Central memory CD8-positive, alpha-beta T cell (primary cell): ENCODE measurements at regions not wholly inside any gene's neighbourhood (a gene's known extent, or its start where the extent isn't known, plus 50 kb on each side); places are given as distances from the start of the nearest gene placed in this dataset.

Experiments used
- ATAC-seq: fragments of 150-1000 bp; cut with Tn5 transposase; replicated peaks from 2 replicates; pipeline ENCODE4 v1.10.0; 2022; ENCODE audit warnings: mild to moderate bottlenecking, moderate FRiP score, moderate number of reproducible peaks; ENCODE audit not compliant: poor library complexity, severe bottlenecking; ENCODE audit errors: extremely low read depth
- DNase-seq, 2 donors: peaks; one replicate each; pipeline ENCODE4 v3.0.0; 2021; ENCODE audit warnings: low spot score in 2 of 2
- H3K27ac Mint-ChIP-seq: one replicate; pipeline ENCODE4 v1.8.0; 2022; ENCODE audit warnings: low read depth, mild to moderate bottlenecking, moderate library complexity, mixed read lengths
- H3K27me3 Mint-ChIP-seq: one replicate; pipeline ENCODE4 v1.8.0; 2022; ENCODE audit warnings: mixed read lengths
- H3K36me3 Mint-ChIP-seq: one replicate; pipeline ENCODE4 v1.8.0; 2022; ENCODE audit warnings: mild to moderate bottlenecking, moderate library complexity, mixed read lengths; ENCODE audit not compliant: insufficient read depth
- H3K4me1 Mint-ChIP-seq: one replicate; pipeline ENCODE4 v1.8.0; 2022; ENCODE audit warnings: mixed read lengths
- H3K4me3 Mint-ChIP-seq: one replicate; pipeline ENCODE4 v1.8.0; 2022; ENCODE audit warnings: mild to moderate bottlenecking, moderate library complexity, mixed read lengths
- H3K9me3 Mint-ChIP-seq: one replicate; pipeline ENCODE4 v1.8.0; 2022; ENCODE audit warnings: mixed read lengths

DNA sequence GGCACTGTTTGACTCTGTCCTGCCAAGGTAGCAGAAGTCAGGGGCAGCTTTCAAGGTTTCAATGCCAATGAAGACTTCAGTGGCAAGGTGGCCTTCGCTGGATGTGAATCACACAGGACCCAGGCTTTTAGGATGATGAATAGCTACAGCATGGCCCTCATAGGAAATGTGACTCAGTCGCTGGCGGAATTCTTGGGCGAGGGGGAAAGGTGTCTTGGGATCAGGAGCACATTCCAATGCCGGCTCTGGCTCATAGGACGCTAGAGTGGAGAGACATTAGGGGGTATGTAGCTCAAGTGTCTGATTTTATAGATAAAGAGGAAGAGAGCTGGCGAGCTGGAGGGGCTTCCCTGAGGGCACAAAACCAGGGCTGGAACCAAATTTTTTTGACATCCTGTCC lies 68.6 kb downstream of the SMIM21 start:
- Mint-ChIP-seq H3K9me3 (peaks cover 6% of the 10 kb centered on the region), H3K4me1 (no peaks in the 10 kb centered on the region), H3K4me3 (no peak overlapping the region), H3K27me3 (peaks cover 19% of the 10 kb centered on the region), H3K27ac (no peak overlapping the region), H3K36me3 (no peaks in the 10 kb centered on the region)
- ATAC-seq, result no peak
- no peak for DNase-seq

DNA sequence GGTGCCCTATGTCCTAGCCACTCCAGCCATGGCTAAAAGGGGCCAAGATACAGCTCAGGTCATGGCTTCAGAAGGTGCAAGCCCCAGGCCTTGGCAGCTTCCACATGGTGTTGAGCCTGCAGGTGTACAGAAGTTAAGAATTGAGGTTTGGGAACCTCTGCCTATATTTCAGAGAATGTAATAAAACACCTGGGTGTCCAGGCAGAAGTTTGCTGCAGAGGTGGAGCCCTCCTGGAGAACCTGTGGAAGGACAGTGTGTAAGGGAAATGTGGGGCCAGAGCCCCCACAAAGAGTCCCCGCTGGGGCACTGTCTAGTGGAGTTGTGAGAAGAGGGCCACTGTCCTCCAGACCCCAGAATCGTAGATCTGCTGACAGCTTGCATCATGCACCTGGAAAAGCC lies 74.1 kb downstream of the SMIM21 start:
- no peak for ATAC-seq
- Mint-ChIP-seq H3K36me3 (no peaks in the 10 kb centered on the region), H3K27ac (no peak overlapping the region), H3K9me3 (peaks cover 15% of the 10 kb centered on the region), H3K27me3 (peaks cover 30% of the 10 kb centered on the region), H3K4me3 (no peak overlapping the region), H3K4me1 (no peaks in the 10 kb centered on the region)
- no peak for DNase-seq

DNA sequence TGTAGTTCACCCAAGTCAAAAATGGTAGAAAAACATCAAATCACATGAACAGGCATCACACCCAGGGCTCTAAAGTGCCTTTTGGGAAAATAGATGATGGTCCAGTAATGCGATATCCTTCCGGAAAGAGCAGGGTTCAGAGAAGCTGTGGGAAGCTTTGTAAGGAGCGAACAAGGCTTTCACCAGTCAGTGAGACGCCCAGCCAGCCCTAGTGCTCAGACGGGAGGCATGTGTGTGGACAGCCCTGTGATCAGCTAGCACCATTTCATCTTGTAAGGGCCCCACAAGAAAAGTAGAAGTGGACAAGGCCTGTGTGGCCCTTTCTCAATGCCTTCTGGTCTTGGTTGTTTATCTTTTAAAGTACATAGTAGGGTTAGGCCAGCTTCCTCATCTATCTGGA lies 76.1 kb downstream of the SMIM21 start:
- Mint-ChIP-seq H3K4me1 (no peaks in the 10 kb centered on the region), H3K36me3 (no peaks in the 10 kb centered on the region), H3K27ac (no peak overlapping the region), H3K4me3 (no peak overlapping the region), H3K9me3 (peaks cover 15% of the 10 kb centered on the region), H3K27me3 (peaks cover 42% of the 10 kb centered on the region)
- DNase-seq, result no peak
- ATAC-seq, result no peak

DNA sequence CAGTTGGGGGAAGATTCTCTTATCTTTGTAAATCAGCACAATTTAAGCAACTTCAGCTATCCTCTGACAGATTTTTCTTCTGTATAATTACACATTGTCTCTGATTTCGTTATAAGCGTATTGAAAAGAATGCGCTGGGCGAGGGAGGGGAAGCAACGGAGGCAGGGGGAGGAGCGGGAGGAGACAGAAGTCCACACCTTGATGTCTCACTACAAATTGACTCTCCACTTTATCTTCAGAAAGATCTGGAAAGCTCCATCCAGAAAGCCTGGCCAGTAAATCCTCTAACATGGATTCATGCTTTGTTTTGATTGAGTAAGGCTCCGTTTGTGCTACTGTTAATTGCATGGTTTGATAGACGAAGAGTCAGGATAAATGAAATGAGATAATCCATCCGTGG lies 76.6 kb downstream of the SMIM21 start:
- DNase-seq, result no peak
- no peaks in the 10 kb centered on the region for H3K4me1 Mint-ChIP-seq
- no peak overlapping the region for H3K27ac Mint-ChIP-seq
- no peak overlapping the region for H3K4me3 Mint-ChIP-seq
- H3K36me3 Mint-ChIP-seq, result no peaks in the 10 kb centered on the region
- H3K9me3 Mint-ChIP-seq, result peaks cover 15% of the 10 kb centered on the region
- peaks cover 47% of the 10 kb centered on the region for H3K27me3 Mint-ChIP-seq
- ATAC-seq, result no peak

DNA sequence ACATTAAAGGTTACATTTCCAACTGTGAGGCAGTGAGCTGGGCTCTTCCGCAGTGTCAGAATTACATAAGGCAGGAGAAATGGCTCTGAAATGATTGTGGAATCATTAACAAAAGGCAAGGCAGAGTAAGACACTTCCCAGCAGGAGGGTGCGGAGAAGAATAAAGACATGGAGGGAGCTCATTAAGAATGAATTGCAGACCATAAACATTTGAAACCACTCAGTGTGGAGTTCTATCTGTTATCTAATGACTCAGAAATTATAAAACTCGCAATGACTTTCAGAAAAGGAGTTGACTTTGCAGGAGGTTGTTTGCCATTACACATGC lies 77.0 kb downstream of the SMIM21 start:
- DNase-seq (no peak), ATAC-seq (no peak)
- H3K9me3 Mint-ChIP-seq, result peaks cover 15% of the 10 kb centered on the region
- peaks cover 50% of the 10 kb centered on the region for H3K27me3 Mint-ChIP-seq
- H3K4me3 Mint-ChIP-seq, result no peak overlapping the region
- no peaks in the 10 kb centered on the region for H3K36me3 Mint-ChIP-seq
- H3K27ac Mint-ChIP-seq, result no peak overlapping the region
- no peaks in the 10 kb centered on the region for H3K4me1 Mint-ChIP-seq

DNA sequence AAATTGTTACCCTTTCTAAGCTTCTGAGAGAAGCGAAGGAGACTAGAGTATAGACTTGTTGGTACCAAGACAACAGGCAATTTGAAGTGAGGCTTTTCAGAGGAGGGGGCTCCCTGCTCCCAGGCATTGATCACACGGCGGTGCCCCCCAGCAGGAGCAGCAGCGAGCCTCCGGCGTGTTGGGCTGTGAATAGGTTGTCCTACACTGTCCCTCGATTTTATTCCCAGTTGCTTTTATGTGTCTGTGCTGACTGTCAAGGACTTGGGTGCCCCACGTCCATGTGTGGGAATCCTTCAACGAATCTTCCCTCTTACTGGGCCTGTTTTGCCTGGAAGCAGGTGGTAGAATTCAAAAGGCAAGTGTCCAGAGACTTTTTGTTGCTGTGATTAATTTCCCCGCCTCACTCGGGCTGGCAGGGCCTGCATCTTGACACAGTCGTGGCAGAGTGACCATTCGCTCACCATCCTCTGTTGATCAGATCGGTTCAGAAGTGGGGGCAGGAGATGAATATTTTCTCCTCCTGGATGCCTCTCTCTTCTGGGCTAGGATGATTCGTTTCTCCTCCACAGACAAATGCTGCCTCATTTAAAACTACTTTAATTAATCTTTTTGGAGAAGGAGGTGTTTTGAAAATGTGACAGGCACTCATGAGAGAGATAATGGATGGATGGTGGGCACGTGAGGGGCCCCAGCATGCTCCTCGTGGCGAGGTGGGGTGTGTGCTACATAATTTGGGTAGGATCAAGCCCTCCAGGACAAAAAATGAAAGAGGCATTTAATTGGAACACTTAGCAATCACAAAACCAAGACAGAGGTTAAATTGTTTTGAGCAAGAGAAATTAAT lies 77.6 kb downstream of the SMIM21 start:
- Mint-ChIP-seq H3K36me3 (no peaks in the 10 kb centered on the region), H3K27ac (no peak overlapping the region), H3K9me3 (peaks cover 15% of the 10 kb centered on the region), H3K27me3 (peaks cover 56% of the 10 kb centered on the region), H3K4me1 (no peaks in the 10 kb centered on the region), H3K4me3 (no peak overlapping the region)
- ATAC-seq (no peak), DNase-seq (no peak)

DNA sequence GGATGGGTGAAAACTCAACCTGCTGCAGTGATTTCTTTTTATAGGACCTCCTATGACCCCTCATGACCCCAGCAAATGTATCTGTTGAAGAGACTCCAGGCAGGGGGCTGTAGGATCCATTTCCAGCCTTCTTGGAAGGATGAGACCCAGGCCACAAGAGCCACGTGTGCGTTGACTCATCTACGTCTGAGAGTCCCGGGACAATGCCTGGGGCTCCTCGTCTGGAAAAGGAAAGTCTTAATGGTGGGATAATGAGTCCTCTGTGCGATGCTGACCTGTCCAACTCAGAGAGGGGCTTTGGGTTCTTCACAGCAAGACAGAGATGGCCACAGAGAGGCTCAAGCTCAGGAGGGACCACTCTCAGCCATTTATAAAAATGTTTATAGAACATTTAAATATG lies 80.8 kb downstream of the SMIM21 start:
- H3K9me3 Mint-ChIP-seq, result no peaks in the 10 kb centered on the region
- ATAC-seq (no peak), DNase-seq (no peak)
- H3K4me1 Mint-ChIP-seq, result no peaks in the 10 kb centered on the region
- H3K27ac Mint-ChIP-seq, result no peak overlapping the region
- H3K27me3 Mint-ChIP-seq, result peaks cover 63% of the 10 kb centered on the region
- no peak overlapping the region for H3K4me3 Mint-ChIP-seq
- H3K36me3 Mint-ChIP-seq, result no peaks in the 10 kb centered on the region

DNA sequence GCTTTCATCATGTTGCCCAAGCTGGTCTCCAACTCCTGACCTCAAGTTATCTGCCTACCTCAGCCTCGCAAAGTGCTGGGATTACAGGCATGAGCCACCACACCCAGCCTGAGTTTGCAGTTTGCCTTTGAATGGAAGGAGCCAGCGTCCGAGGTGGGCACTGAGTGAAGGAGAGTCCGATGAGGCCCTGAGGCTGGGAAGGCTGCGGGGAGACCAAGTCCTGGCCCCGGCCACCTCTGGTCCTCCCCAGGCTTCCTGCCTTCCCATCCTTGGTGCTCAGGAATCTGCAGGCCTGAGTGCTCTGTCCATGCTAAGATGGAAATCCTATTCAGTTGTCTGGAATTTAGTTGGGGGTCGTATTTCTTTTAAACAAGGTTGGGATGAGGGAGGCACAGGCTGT lies 82.9 kb downstream of the SMIM21 start:
- ATAC-seq, result no peak
- H3K4me3 Mint-ChIP-seq, result no peak overlapping the region
- no peaks in the 10 kb centered on the region for H3K9me3 Mint-ChIP-seq
- H3K27me3 Mint-ChIP-seq, result peaks cover 45% of the 10 kb centered on the region
- no peak overlapping the region for H3K27ac Mint-ChIP-seq
- H3K4me1 Mint-ChIP-seq, result no peaks in the 10 kb centered on the region
- DNase-seq, result no peak
- H3K36me3 Mint-ChIP-seq, result no peaks in the 10 kb centered on the region

DNA sequence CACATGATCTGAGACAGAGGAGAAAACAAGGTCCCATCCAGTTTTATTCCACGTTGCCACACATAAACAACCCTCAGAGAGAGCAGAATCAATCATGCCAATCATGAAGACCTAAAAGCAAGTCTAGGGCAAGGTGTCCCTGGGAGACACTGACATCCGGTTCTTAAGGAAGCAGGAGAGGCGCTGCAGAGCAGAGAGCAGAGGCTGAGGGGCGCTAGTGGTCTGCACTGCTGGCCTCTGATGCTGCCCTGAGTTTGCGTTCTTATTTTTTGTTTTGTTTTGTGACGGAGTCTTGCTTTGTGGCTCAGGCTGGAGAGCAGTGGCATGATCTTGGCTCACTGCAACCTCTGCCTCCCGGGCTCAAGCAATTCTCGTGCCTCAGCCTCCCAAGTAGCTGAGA lies 83.3 kb downstream of the SMIM21 start:
- DNase-seq (no peak), ATAC-seq (no peak)
- Mint-ChIP-seq H3K4me3 (no peak overlapping the region), H3K36me3 (no peaks in the 10 kb centered on the region), H3K27ac (no peak overlapping the region), H3K4me1 (no peaks in the 10 kb centered on the region), H3K9me3 (no peaks in the 10 kb centered on the region), H3K27me3 (peaks cover 42% of the 10 kb centered on the region)

DNA sequence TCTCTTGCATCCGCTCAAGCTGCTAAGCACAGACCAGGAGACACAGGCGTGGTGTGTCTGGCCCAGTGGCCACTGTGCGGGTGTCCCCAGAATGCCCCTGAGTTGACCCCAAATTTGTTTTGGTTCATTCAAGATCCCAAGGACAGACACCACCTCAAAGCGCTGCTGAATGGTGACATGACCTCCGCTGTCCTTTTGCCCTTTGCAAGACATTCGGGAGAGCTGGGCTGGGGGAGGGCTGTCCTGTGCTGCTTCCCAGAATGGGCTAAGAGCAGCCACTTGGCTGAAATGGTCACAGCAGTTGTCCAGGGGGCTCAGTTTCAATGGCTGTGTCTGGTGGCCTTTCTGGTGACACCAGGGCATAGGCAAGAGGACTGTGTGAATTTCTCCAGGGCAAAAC lies 84.1 kb downstream of the SMIM21 start:
- DNase-seq (no peak), ATAC-seq (no peak)
- Mint-ChIP-seq H3K36me3 (no peaks in the 10 kb centered on the region), H3K27ac (no peak overlapping the region), H3K9me3 (no peaks in the 10 kb centered on the region), H3K4me3 (no peak overlapping the region), H3K4me1 (no peaks in the 10 kb centered on the region), H3K27me3 (peaks cover 41% of the 10 kb centered on the region)

DNA sequence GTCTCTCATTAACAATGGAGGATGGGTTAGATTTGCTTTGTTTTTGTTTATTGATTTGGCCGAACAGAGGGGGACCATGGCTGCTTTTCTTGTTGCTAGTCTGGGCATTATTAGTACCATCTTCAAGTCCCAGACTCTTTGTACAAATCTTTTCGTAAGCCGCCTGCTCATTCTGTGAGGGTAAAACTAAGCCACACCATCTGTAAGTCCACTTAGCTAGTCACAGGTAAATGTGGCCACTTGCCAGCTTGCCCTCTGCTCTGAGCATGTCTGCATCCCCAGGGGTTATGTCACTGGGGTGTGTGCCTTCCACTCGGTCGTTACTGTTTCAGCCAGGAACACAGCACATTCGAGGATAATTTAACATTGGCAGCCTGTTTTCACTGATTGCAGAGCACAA lies 85.6 kb downstream of the SMIM21 start:
- DNase-seq, result no peak
- no peaks in the 10 kb centered on the region for H3K36me3 Mint-ChIP-seq
- no peaks in the 10 kb centered on the region for H3K9me3 Mint-ChIP-seq
- H3K4me3 Mint-ChIP-seq, result no peak overlapping the region
- no peaks in the 10 kb centered on the region for H3K4me1 Mint-ChIP-seq
- no peak for ATAC-seq
- H3K27me3 Mint-ChIP-seq, result peaks cover 26% of the 10 kb centered on the region
- H3K27ac Mint-ChIP-seq, result no peak overlapping the region

DNA sequence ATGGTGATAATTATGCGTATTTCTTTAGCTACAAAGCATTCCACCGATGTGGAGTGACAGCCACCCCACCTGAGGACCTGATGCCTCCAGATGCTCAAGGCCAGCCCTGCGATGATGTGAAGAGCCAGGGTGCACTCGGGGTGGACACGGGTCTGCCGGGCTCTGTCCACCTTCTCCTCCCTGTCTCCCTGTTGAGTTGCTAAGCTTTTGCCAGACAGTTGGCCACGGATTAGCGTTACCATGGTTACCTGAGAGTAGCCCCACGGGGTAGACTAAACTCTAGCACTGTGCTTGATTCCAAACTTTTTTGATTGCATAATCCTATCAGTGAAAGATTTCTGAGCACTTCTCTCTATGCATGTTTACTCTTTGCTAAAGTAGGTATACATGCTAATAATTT lies 86.2 kb downstream of the SMIM21 start:
- DNase-seq, result no peak
- H3K9me3 Mint-ChIP-seq, result no peaks in the 10 kb centered on the region
- H3K4me1 Mint-ChIP-seq, result no peaks in the 10 kb centered on the region
- no peak overlapping the region for H3K4me3 Mint-ChIP-seq
- ATAC-seq, result no peak
- H3K36me3 Mint-ChIP-seq, result no peaks in the 10 kb centered on the region
- H3K27ac Mint-ChIP-seq, result no peak overlapping the region
- H3K27me3 Mint-ChIP-seq, result peaks cover 19% of the 10 kb centered on the region

DNA sequence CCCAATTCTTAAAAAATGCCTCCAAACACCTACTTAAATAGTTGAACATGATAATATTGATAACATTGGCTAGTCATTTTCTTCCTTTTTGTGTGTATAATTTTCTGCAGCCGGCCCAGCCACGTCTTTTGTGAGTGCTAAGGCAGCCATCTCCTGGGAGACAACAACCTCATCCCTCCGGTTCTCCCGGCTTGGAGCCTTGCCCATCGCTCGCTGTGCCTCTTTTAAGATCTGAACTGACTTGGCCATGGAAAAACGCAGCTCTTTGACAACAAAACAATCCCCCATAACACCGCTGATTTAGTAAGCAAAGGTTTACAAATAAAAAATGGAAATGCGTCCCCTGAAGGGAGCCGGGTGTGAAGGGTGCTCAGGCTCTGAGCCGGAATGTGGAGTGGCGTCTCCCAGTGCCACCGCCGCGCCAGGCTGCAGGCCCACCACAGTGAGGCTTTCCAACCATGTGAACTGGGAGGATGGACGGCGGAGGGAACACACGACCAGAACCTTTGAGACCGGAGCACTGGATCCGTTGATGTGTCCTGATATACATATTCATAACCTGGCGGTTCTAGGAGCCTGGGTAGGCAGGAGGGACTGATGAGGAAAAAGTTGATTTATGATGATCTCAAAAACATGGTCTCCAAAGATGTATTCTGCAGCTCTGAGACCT lies 87.4 kb downstream of the SMIM21 start:
- ATAC-seq (no peak), DNase-seq (no peak)
- H3K27me3 Mint-ChIP-seq, result peaks cover 9% of the 10 kb centered on the region
- H3K27ac Mint-ChIP-seq, result no peak overlapping the region
- H3K9me3 Mint-ChIP-seq, result no peaks in the 10 kb centered on the region
- H3K36me3 Mint-ChIP-seq, result no peaks in the 10 kb centered on the region
- no peak overlapping the region for H3K4me3 Mint-ChIP-seq
- no peaks in the 10 kb centered on the region for H3K4me1 Mint-ChIP-seq
